Uterus (tissue), 2 donors: ENCODE measurements at regions not wholly inside any gene's neighbourhood (a gene's known extent, or its start where the extent isn't known, plus 50 kb on each side); places are given as distances from the start of the nearest gene placed in this dataset.

Source experiments
- POLR2A ChIP-seq, 2 donors: fragments of 450-650 bp; IDR thresholded peaks; one replicate each; pipeline ENCODE4 v1.6.1; 2016; ENCODE audit warnings: antibody characterized with exemption in 2 of 2, mild to moderate bottlenecking in 1 of 2, moderate library complexity in 1 of 2
- TF ChIP-seq, protein P1 (sequence below), 4 experiments: fragments of 200-600 bp in 2 of 4; fragments of 450-650 bp in 2 of 4; sonication (generic) in 2 of 4; IDR thresholded peaks; one replicate each; pipeline ENCODE4 v1.5.1; 2016 to 2019; ENCODE audit warnings: antibody characterized with exemption in 4 of 4, mild to moderate bottlenecking in 2 of 4, moderate library complexity in 1 of 4

DNA sequence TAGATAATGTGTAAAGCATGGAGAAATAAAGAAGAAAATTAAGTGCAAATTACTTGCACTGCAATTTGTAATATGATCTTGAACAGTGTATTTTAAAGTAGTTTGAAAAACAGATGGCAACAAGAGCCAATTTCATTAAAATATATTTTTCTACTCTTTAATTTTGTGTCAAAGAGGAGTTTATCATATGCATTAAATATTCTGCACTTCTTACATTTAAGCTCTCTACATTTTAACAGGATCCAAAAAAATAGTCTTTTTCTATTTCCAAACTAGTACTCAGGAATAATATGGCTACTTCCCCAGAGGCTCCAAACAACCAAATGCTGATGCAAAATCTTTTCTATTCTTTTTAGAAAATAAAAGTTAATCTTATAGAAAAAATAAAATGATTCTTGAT lies 1221.5 kb downstream of the FSCB start:
- TF ChIP-seq, protein P1, sequence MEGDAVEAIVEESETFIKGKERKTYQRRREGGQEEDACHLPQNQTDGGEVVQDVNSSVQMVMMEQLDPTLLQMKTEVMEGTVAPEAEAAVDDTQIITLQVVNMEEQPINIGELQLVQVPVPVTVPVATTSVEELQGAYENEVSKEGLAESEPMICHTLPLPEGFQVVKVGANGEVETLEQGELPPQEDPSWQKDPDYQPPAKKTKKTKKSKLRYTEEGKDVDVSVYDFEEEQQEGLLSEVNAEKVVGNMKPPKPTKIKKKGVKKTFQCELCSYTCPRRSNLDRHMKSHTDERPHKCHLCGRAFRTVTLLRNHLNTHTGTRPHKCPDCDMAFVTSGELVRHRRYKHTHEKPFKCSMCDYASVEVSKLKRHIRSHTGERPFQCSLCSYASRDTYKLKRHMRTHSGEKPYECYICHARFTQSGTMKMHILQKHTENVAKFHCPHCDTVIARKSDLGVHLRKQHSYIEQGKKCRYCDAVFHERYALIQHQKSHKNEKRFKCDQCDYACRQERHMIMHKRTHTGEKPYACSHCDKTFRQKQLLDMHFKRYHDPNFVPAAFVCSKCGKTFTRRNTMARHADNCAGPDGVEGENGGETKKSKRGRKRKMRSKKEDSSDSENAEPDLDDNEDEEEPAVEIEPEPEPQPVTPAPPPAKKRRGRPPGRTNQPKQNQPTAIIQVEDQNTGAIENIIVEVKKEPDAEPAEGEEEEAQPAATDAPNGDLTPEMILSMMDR (IDR thresholded peaks at IDR 0.05): no peak
- no peak for TF ChIP-seq POLR2A (IDR thresholded peaks at IDR 0.05)
